Stimulated activated CD4-positive, alpha-beta T cell treated with anti-CD3 and anti-CD28 coated beads, Interleukin-2, amount 100 ng/mL, for 48 hours (primary cell): ENCODE measurements at regions not wholly inside any gene's neighbourhood (a gene's known extent, or its start where the extent isn't known, plus 50 kb on each side); places are given as distances from the start of the nearest gene placed in this dataset.

Source experiments
- DNase-seq, 2 donors: peaks; one replicate each; pipeline ENCODE4 v3.0.0-alpha.2; 2020

DNA sequence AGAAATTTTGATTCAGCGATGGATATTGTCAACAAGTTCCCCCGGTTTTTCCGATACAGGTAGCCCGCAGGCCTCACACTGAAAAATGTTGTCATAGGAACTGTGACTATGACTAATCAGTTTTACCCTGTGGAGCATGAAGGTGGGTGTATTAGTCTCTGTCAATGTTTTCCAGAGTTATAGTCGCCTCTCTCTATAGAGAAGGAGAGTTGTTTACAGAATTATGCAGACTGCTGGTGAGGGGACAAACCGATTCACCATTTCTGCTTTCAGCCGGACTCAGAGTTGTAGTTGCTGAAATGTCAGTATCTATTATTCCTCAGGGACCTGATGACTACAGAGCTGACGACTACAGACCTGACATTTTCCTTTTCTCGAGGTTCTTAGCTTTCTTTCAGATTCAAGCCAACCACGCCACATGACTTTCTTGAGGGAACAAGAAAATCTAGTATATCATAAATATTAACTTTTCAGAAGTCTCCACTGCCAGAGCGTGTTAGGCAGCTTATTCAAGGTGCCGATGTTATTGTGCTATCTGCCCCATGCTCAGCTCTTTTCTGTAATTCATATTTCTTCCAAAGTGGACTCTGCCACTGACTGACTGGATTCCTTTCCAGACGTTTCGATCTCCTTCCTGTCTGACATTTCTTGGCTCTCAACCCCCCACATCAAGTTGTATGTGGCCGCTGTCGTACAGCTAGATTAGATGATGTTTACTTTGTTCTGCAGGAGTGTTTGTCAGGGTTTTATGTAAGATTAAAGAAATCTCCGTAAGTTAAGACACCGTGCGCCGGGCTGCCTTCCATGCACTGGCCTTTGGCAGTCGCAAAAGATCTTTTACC lies 178.1 kb downstream of the FGF1 start:
- DNase-seq = peak in 1 of 2 donors; percentile 6

DNA sequence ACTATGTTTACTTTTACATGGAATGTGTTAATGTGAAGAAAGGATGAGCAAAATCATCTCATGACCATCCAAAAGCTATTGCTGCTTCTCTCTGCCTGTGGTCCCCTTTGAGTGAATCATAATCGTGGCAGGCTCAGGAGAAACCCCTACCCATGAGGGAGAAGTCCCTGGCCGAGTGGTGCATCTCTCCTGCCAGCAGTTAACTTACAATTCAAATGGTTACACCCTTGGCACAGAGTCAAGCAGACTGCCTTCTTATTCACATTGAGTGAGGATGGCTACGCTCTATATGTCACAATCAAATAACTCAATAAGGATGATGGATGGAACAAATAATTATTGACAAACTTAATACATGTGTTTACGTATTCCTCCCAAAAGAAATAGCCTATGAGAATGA lies 179.1 kb downstream of the FGF1 start:
- DNase-seq = peak in 1 of 2 donors; percentile 9

DNA sequence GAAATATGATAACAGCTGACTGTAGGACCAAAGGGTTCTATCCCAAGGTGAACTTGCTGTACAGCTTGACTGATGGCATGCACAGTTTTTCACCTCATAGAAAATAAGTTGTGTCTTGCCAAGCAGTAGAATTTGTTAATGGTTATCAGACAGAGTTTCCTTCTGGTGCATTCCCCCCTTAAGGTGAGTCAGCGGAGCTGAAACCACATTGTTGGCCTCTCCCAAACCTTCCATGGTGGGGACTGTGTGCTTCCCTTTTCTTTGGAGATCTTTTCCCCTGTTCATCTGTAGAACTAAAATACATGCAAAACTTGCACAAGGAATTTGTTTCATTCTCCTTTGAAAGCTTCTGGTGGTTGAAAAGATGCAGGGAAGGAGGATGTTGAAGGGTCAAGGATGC lies 179.8 kb downstream of the FGF1 start:
- DNase-seq = no peak

DNA sequence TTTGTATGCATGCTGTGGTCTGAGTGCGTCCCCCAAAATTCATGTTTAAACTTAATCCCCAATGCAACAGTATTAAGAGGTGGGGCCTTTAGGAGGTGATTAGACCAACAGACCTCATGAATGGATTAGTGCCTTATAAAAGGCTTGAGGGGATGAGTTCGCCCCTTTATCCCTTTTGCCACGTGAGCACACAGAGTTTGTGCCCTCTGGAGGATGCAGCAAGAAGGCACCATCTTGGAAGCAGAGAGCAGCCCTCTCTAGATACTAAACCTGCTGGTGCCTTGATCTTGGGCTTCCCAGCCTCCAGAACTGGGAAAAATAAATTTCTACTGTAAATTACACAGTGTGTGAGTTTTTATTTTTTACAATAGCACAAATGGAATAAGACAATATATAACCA lies 177.1 kb upstream of the SPRY4 start:
- no peak for DNase-seq

DNA sequence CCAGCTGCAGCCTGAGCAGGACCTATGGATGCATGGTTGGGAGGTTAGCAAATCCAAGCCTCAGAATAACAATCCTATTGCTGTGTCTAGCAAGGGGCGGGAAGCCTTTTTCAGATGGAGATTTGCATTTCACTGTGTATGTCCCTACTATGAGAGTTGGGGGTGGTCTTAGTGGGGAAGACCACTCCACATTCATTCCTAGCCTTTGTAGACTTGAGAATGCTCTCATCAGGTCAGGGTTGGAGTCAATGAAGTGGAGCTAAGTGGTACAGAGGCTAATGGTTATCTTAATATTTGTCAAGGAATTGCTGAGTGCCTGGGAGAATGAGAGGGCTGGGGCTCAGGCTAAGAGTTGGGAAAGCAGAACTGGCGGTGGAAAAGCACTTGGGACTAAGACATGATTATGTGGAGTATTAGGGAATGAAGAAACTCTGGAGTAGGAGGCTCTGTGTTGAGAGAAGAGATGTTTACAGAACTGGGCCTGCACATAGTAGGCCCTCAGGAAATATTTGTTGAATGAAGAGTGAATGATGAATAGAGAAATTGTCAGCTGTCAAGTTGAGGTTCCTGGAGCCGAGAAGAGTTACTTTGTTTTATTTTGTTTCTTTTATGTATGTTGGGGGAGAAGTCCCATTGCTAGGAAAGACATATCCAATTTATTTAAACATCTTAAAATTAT lies 175.5 kb upstream of the SPRY4 start:
- DNase-seq = no peak

DNA sequence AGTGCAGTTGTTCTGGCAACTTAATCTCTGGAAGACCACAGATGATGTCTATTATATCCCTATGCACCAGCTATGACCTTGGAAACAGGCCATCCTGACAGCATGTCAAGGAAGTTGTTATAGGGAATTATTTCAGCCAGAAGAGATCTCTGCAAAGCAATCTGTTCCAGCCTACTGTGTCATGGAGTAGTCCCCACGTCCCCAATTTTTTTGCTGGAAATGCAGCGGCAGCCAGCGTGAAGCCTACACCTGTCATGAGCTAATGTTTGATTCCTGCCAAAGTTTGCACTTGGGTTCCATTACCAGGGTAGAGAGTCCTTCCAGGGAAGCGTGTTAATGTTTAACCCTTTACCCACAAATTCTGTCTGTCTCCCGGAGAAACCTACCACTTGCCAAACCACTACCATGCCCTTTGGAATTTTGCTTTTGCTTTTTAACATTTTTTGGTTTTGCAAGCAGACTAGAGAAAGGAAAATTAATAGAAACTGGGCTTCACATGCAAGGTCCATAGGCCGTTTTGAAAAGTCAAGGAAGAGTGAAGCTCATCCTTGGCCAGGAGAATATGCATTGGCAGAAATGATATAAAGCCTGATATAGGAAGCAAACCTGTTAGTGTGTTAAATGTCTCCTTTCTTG lies 174.9 kb upstream of the SPRY4 start:
- no peak for DNase-seq

DNA sequence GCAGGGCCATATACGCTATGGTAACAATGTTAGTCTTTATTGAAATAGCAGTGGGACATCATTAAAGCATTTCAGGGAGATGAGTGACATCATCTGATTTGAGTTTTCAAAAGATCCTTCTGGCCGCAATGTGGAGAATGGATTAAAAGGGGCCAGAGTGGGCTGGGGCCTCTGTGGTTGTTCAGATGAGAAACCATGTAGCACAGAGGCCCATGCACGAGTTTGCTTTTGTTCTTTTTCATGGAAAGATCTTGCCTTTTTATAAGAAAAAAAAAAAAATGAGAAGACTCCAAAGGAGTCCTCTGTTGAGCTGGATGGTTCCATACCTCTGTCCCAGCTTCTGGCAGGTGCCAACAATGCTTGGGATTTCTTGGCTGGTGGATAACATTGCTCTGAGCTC lies 173.5 kb upstream of the SPRY4 start:
- no peak for DNase-seq

DNA sequence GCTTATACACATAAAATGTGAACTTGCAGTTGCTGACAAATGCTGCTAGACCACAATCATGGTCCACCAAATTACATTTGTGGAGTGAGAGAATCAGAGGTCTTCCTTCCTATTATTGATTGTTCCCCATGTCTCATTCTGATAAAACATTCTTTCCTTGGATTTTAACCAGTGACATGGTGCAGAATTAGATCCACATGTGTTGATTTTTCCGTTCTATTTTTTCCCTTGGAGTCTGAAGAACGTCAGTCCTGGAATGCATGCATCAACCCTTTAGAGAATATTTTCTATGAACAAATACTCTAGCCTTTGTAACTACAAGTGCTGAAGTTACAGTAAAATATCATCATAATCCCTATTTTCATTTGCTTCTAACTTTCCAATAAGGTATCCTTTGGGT lies 170.7 kb upstream of the SPRY4 start:
- no peak for DNase-seq

DNA sequence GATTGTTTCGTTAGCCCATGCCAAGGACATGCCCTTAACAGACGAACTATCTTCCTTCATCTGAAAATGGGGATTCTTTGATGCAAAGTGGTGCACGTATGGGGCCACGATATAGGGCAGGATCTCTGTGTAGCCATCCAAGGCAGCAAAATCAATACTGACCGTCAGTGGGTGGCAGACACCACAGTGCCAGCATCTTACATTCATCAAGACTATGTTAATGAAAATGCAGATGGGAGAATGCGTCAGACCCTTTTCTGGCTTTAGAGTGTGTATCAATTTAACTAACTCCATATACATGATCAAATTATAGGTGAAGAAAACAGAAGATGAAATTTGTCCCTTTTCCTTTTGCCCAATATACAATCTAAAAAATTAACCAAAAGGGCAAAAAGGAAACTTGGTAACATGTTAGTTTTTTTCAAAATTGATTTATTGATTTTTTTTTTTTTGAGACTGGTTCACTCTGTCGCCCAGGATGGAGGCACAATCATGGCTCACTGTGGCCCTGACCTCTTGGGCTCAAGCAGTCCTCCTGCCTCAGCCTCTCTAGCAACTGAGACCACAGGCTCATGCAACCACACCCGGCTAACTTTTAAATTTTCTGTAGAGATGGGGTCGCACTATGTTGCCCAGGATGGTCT lies 169.2 kb upstream of the SPRY4 start:
- no peak for DNase-seq

DNA sequence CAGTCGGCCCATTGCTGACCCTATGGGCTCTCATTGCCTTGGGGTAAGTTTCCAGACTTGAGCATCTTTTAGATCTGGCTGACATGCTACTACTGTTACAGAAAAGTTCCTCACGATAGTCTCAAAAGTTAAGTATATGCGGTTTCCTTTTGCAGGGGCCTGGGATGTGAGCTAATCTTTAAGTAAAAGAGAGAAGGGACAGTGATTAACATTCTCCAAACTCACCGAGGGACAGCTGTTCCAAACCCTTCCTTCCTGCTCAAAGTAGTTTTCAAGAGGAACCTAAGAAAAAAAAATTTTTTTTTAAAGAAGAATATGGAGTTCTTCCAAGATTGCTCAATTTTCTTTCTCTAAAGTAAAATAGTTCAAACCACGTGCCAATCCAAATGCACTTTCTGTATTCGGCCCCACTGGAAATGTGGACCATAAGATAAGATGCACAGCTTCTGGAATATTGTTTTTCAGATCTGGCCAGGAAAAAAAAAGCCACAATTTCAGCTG lies 168.0 kb upstream of the SPRY4 start:
- no peak for DNase-seq

DNA sequence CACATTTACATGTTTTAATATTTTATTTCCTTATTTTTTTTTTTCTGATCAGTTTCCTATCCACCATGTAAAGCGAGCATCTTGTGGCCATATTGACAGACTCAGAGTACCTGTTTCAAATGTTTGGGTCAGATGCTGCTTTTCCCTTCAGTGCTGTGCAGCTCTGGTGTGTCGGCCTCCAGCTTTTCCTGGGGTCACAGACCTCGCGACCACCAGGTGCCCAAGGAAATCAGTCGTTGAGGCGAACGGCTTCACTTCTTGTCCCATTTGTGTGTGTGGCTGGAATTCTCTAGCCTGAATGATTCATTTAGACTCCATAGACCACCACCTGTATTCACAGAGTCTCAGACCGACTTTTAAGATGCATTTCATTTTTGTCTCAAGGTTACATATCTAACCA lies 166.9 kb upstream of the SPRY4 start:
- DNase-seq = no peak

DNA sequence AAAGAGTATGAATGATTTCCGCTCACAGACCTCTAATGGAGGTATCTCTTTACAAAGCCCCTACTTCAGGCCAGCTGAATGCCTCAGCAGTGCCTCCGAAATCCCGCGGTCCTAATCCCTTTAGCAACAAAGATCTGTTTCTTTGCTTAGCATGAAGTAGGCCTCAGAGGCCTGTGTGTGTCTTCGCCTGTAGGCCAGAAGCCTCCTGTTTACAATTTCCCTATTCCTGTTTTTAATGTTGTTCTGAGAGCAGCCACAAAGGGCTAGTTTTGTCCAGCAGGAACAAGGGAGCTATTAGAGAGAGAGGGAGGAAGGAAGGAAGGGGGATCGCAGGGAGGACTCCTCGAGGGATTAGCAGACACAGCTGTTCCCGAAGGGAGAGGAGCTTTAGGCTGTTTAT lies 166.4 kb upstream of the SPRY4 start:
- DNase-seq = no peak

DNA sequence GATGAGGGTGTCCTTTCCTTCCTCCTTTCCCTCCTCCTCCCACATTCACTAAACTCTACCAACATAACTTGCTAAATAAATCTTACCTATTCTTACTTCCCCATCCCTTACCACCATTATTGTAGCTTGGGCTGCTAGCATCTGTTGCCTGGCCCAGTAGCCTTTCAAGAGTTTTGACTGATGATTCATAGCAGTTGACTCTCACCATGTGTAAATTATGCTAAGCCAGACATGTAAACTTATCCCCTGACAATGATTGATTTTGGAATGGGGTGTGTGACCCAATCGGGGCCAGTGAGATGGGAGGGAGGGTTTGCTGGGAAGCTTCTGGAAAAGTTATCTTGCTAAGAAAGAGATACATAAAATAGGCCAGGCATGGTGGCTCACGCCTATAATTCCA lies 161.8 kb upstream of the SPRY4 start:
- DNase-seq = no peak

DNA sequence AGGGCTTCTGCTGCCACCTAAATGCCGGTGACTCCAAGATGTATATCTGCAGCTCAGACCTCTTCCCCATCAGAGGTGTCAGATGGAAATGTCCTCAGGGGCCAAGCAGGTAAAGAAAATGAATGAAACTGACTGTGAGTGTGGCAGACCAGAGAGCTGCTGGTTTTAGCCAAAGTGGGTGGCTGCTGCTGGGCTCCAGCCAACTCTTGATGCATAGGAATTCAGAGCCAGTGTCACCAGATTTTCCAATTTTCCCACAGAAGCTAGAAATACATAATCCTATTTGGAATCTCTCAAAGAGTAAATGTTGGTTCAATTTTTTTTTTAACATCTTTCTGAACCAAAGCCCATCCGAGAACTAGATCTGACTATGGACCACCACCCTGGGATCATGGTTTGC lies 161.2 kb upstream of the SPRY4 start:
- no peak for DNase-seq

DNA sequence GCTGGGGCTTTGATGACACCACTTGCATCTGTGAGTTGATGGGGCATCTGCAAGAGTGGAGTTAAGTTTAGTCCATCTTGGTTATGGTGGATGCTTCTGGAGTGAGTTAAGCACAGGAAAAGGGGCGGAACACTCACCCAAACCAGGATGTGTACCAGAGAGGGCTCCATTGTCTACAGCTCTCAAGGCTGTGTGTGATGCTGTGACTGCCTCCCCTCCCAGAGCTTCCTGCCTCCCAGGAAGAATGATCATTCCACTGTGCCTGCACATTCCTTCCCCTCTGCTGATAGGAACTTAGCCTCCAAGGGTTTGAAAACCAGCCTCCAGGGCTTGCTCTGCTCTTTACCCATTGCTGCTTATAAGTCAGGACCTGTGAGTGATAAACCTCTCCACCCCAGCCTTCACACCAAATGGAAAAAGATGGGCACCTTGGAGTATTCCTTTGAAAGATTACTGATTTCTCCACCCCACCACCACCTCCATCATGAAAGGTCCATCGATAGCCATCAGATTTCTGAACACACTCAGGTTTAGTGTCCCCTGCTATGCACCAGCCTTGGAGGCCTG lies 160.1 kb upstream of the SPRY4 start:
- no peak for DNase-seq

DNA sequence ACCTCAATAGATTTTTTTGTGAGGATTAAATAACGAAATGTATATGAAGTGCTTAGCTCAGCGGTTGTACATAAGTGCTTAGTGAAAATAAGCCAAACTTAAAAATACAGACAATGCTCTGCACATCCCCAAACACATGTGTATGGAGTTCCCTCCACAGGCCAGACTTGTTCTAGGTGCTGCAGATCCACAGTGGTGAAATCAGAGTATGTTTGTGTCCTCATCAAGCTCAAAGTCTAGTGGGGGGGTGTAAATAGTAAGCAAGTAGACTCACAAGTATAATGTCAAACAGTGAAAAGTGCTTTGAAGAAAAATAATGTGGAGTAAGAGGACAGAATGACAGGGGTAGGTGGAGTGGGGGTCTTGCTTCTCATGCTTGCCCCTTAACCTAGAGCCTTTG lies 157.4 kb upstream of the SPRY4 start:
- DNase-seq = no peak

DNA sequence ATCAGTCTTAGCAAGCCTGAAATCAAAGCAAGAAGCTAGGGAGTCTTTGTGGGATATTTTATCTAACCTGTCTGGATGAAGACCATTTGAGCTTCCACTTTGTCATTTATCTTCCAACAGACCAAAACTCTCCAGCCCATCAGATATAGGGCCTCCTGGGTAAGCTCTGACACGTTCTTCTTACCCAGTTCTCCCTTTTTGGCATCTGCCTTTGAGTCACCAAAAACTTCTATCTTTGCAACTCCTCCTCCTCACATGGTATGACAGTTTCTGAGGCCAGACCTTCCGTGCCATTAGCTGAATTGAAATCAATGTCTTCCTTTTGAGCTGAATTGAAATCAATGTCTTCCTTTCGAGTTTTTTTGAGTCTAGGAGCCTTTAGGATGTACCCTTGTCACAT lies 156.6 kb upstream of the SPRY4 start:
- no peak for DNase-seq

DNA sequence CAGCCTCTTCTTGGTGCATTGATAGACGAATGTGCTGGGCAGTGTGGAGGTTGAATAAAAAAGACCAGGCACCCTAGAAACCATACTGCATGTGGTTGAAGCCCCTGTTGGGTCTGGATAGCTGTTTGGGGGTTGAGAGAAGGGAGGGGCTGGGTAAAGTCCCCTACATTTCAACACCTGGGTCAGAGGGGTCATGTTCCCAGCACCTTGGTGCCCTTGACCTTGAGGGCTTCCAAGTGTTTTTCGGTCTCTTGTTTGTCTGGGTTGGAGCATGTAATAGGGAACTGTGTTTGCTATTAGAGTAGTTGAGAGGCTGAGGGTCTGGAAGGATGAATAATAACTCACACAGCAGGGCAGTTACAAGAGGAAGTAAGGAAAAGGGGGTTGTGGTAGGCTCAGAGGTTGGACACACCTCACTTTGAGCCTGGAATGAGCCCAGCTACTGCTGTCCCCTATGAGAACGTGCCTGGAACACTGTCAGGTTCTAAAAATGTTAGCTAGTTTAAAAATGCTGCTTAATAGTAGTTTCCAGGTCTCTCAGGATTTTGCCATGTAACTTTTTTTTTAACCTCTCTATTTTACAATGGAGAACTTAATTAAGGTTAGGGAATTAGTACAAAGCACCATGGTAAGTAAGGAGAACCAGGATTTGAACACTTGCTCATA lies 155.2 kb upstream of the SPRY4 start:
- DNase-seq = no peak

DNA sequence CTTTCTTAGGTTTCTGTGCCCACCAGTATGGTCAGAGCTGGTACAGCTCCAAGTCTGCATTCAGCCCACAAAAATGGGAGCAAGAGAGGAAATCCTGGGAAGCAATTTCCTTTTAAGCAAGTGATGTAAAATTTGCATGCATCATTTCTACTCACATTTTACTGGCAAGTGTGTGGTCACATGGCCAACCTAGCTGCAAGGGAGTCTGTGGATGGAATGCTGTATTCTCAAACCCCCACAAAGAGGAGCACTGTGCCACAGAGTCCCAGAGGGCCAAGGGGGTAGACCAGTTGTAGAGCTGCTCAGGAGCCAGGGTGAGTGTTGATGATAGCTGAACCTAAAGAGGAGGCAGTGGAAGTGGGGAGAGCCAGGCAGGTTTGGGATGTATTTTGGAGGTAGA lies 154.3 kb upstream of the SPRY4 start:
- DNase-seq = no peak

DNA sequence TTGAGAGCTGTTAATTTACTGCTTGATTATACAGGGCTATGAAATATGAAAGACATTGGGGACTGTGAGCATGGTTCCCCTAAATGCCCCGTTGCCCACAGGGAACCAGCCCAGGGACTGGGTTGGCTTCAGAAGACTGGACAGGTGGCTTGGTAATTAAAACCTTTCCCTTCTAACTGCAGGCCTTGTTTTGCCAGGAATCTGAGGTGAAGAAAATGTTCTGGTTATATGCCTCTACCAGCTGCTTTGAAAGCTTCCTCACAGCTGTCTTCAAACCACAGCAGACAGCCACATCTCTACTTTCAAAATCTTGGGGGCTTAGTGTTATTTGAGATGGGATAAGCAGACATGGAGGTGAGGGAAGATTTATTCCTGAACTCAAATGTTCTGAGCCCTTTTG lies 153.3 kb upstream of the SPRY4 start:
- no peak for DNase-seq

DNA sequence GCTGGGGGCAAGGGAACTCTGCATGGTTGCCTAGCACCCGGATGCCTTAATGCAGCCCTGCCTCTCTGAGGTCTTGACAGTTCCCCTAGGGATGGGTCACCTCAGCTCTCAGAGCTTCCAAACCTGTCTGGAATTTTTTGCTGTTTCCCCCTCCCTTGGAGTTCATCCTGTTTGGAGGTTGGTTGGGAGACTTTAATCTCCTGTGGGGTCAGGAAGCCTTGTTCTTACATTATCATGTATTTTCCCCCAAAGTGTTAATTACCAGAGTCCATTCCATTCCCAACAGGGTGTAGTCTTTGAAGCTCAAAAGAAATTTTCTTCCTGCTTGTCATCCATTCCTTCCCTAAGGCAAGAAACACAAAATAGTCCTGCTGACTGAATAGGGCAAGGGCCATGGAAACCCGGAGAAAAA lies 150.3 kb upstream of the SPRY4 start:
- DNase-seq = no peak

DNA sequence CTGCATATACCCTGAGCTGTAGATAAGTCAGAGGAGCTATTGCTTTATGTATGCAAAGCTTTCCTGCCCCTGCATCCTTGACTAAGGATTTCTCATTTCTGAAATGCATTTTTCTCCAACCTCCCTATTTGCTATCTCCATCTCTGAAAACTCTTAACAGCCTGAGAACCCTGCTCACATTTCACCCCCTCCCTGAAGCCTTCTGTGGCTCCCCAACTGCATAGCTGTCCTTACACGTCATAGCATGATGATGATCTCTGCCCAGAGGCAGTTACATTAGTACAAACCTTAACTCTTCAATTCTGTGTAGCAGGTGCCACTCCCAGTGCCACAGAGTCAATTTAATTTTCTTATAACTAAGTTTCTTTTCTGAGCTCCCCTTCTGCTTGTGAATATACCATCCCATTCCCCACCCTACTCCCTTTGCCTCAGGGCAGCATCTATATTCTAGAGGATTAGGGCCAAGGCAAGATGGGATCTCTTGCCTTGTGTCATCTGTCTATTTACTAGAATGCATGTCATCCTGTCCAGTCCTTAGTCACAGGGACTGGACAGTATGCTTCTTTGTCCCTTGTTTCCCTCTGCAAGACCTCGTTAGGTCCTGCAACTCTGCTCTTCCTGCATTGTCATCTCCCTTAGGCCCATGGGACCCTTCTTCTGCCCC lies 149.7 kb upstream of the SPRY4 start:
- DNase-seq = no peak
